ENCODE measurements at regions not wholly inside any gene's neighbourhood (a gene's known extent, or its start where the extent isn't known, plus 50 kb on each side); places are given as distances from the start of the nearest gene placed in this dataset.

DNA sequence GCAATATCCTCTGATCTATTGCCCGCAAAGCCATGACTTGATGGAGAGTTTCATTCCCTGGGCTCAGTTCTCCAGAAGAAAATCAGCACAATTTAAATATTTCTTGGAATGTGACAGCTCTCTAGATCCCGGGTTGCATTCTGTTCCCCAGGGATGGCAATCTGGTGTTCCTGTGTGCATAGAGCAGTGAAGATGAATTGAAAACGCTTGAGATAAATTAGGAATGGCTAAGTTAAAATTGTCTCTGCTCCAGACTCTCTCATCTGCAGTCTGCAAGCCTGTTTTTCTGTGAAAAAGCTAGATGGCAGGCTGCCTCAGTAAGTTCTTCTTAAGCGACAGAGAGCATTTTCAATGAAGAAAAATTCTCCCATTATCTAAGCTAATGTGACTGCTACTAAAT, 582.5 kb upstream of the MGAT4C start:
- TF ChIP-seq, protein P1, sequence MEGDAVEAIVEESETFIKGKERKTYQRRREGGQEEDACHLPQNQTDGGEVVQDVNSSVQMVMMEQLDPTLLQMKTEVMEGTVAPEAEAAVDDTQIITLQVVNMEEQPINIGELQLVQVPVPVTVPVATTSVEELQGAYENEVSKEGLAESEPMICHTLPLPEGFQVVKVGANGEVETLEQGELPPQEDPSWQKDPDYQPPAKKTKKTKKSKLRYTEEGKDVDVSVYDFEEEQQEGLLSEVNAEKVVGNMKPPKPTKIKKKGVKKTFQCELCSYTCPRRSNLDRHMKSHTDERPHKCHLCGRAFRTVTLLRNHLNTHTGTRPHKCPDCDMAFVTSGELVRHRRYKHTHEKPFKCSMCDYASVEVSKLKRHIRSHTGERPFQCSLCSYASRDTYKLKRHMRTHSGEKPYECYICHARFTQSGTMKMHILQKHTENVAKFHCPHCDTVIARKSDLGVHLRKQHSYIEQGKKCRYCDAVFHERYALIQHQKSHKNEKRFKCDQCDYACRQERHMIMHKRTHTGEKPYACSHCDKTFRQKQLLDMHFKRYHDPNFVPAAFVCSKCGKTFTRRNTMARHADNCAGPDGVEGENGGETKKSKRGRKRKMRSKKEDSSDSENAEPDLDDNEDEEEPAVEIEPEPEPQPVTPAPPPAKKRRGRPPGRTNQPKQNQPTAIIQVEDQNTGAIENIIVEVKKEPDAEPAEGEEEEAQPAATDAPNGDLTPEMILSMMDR (IDR thresholded peaks at IDR 0.05): no peak
- TF ChIP-seq POLR2A (IDR thresholded peaks at IDR 0.05): no peak
